NCI-H187 (cell line): ENCODE measurements at regions not wholly inside any gene's neighbourhood (a gene's known extent, or its start where the extent isn't known, plus 50 kb on each side); places are given as distances from the start of the nearest gene placed in this dataset.

Experiments
- DNase-seq, 2 experiments: peaks; one replicate each; lab custom pipeline; 2025; lab: John Stamatoyannopoulos, UW

DNA sequence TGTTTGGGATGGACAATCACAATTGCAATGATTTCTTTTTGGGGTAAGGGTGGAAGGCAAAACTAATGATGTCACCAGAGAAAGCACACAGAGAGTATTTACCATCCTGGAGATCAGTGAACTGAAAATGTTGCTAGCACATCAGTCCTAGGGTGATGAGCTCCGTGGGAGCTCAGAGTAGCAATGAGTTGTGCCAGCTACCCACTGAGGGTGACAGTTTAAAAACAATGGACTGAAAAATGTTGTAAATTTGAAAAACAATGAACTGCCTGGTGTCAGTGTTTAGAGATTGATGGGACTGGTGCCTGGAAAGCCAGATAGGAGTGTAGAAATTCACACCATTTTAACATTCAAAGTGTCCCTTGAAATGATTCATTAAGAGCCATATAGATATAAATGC, 198.5 kb downstream of the ATP23 start:
- no peak for DNase-seq

- no peak for DNase-seq
These were observed 199.0 kb downstream of the ATP23 start for GRCh38 chr12:58140395-58140794.

DNA sequence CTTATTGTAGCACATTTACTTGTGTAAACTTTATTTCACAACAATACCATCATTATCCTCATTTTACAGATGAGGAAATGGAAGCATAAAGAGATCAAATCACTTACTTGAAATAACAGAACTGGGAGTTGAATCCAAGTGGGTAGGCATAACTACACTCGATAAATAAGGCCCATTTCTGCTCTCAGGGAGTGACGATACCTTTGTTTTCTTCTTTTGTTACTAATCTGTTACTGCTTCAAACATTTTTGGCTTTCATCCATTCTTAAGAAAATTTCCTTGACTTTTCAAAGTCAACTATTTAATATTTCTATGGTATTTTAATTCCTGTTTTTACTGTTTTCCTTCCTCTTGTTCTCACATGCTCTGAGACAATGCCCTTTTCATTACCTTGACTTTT, 201.6 kb downstream of the ATP23 start:
- DNase-seq, result no peak

DNA sequence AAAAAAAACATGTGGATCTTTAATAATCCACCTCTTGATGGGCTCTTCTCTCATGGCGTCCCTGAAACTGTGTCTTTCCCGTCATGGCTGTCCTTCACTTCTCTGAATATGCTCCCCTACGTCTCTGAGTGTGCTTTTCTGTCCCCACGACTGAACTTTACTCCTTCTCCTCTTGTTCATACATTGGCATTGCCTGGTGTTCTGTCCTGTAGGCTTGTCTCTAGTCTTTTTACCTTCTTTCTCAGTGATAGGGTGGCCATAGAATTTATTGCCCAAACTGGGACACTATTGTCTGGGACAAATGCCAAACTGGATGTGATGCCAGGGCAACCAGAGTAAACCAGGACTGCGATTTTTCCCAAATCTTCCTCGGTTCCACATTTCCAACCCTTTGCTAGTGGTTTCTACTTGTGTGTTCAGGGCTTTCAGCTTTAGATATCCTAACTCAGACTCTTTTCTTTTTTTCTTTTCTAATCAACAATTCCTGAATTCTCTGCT, 202.2 kb downstream of the ATP23 start:
- DNase-seq, result no peak

DNA sequence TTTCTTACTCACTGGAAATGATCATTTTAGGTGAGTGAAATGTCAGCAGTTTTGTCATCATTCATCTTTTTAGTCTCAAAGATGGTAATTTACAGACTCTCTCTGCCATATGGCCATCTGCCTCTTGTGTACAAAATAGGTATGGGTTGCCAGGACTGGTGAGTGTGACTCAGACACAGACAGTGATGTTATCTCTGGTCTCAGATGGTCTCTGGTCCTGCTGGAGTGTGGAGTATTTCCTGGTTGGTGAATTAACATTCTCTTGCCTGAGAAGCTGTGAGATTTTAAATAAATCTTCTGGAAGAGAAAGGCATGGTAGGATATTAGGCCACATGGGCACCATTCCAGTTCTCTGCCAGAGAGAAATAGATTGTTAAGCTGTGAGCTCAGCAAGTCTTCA, 207.0 kb downstream of the ATP23 start:
- no peak for DNase-seq

- DNase-seq, result no peak
These were observed 207.6 kb downstream of the ATP23 start for GRCh38 chr12:58148976-58149375.

DNA sequence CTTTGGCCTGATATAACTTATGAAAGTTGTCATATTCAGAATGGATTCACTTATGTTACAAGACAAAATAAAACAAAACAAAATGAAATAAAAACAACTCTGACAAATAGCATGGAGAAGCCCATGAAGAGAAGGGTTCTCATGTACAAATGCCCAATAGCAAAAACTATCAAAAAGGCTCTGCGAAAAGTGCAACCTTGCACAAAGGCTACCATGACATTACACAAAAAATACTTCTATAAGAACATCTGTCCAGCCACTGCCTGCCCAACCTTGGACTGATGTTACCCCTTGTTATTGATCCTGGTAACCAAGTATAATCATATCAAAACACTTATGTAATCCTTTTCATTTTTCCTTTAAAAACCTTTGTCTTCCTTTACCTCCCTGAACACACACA, 213.0 kb downstream of the ATP23 start:
- DNase-seq, result no peak

GRCh38 chr12:58156697-58157096, 215.3 kb downstream of the ATP23 start:
- DNase-seq, result no peak

DNA sequence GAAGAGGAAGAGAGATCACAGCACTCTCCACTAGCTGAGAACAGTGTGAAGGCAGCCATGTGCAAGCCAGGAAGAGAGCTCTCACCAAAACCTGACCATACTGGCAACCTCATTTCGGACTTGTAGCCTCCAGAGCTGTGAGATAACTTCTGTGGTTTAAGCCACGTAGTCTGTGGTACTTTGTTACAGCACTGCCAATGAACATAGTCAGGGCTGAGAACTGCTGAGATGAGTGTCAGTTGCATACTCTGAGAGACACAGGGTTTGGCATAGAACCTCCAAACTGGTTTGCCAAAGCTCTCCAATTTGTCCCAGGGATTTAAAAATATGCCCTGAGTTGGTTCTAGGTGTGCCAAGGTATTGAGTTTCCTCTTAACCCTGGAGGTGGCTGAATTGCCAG, 218.6 kb downstream of the ATP23 start:
- DNase-seq, result no peak

GRCh38 chr12:58161773-58162172, 220.4 kb downstream of the ATP23 start:
- DNase-seq, result no peak

- DNase-seq, result no peak
These were observed 221.7 kb downstream of the ATP23 start for GRCh38 chr12:58163021-58163420.

- no peak for DNase-seq
These were observed 225.3 kb downstream of the ATP23 start for GRCh38 chr12:58166643-58167042.

- DNase-seq, result no peak
These were observed 226.3 kb downstream of the ATP23 start for GRCh38 chr12:58167622-58168021.

GRCh38 chr12:58169826-58170225, 228.5 kb downstream of the ATP23 start:
- no peak for DNase-seq

GRCh38 chr12:58171914-58172313, 230.5 kb downstream of the ATP23 start:
- no peak for DNase-seq

DNA sequence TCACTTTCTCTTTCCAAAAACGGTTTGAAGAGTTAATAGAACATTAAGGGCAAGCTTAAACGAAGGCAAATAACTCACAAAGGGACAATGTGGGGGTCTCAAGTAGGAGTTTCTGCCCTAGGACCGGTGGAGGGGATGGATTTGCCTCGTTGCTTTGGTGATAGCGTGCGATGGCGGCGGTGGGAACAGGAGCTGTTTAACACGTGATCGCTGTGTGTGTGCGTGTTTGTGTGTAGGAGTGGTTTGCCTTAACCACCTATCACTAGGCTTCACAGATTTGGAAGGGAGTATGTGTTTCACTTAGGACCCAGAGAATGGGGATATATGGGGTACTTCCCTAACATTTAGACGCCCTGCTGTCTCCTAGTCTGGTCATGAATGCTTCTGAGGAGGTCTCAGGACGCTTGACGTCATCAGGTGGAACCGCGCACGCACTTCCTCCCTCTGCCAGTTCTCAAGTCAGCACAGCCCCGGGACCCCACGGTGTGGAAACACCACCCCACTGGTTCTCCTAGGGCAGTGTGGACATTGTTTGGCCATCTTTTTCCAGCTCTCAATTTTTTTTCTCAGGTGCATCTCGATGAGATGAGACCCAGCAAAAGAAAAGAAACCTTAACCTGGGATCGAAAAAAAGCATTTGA, 231.2 kb downstream of the ATP23 start:
- DNase-seq, result no peak

GRCh38 chr12:58174316-58174715, 232.9 kb downstream of the ATP23 start:
- DNase-seq, result no peak

GRCh38 chr12:58176296-58176869, 235.0 kb downstream of the ATP23 start:
- no peak for DNase-seq

GRCh38 chr12:58177366-58177765, 236.0 kb downstream of the ATP23 start:
- no peak for DNase-seq

- no peak for DNase-seq
These were observed 242.8 kb downstream of the ATP23 start for GRCh38 chr12:58184212-58184611.

DNA sequence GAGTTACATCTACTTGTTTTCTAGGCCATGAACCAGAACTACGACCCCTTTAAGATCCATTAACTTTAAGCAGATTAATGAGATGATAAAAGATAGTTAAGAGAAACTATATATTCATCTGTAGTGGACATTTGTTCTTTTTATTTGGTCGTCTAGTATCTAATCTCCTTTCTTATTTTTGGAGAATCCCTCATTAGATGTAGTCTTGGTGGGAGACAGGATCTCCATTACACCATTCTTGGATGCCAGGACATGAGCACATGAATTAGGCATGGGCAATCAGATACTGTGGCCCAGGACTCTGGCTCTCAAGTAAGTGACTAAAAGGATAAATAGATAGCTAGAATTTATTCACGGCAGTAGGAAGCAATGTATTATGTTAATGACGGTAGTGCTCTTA, 245.0 kb downstream of the ATP23 start:
- no peak for DNase-seq

GRCh38 chr12:58186914-58187313, 245.5 kb downstream of the ATP23 start:
- DNase-seq, result no peak

DNA sequence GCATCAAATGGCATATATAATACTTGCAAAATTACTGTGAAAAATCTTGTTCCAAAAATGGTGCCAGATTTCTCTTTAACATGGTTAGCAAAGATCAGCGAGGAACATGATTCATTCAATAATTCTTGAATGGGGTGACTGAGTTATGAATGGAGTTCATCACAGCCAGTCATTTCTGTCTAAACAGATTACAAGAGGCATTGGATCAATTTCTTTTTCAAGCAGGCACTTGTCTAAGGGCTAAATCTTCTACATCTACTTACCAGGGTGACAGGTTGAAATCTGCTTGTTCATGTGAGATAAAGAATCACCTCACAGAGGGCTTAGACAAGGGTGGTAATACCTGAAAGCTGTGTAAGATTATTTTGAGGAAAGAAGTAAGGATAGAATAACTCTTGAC, 247.7 kb downstream of the ATP23 start:
- no peak for DNase-seq

GRCh38 chr12:58189893-58190292, 248.5 kb downstream of the ATP23 start:
- DNase-seq, result no peak
